MCF 10A (cell line): ENCODE measurements at regions not wholly inside any gene's neighbourhood (a gene's known extent, or its start where the extent isn't known, plus 50 kb on each side); places are given as distances from the start of the nearest gene placed in this dataset.

ENCODE experiments used
- BruUV-seq: library from RNA; stranded (reverse); fragments of 400-500 nt; replicated peaks from 2 replicates; lab custom pipeline; 2021; lab: Mats Ljungman, UMichigan
- CTCF ChIA-PET: fragments of 300-600 bp; sonication (Branson Sonifier 250); formaldehyde crosslinking; extraction: SDS; loops from one replicate; lab custom pipeline; 2021; ENCODE audit warnings: antibody characterized with exemption, inconsistent platforms; lab: Yijun Ruan, JAX
- POLR2A ChIA-PET: fragments of 300-600, 350-650 bp; sonication (Branson Sonifier 250); formaldehyde crosslinking; extraction: SDS; loops from one replicate; lab custom pipeline; 2020; ENCODE audit warnings: antibody characterized with exemption, inconsistent platforms; lab: Yijun Ruan, JAX
- DNase-seq: peaks from one replicate; pipeline ENCODE4 v3.0.0-alpha.2; 2018; ENCODE audit not compliant: unreplicated experiment
- H3K27ac Mint-ChIP-seq: one replicate; pipeline ENCODE4 v1.8.0; 2022; ENCODE audit warnings: mild to moderate bottlenecking, low read depth, mixed read lengths; ENCODE audit not compliant: unreplicated experiment
- H3K27me3 Mint-ChIP-seq: one replicate; pipeline ENCODE4 v1.8.0; 2022; ENCODE audit warnings: mixed read lengths; ENCODE audit not compliant: insufficient read depth, unreplicated experiment
- H3K36me3 Mint-ChIP-seq: one replicate; pipeline ENCODE4 v1.8.0; 2022; ENCODE audit warnings: mild to moderate bottlenecking, moderate library complexity, mixed read lengths; ENCODE audit not compliant: insufficient read depth, unreplicated experiment
- H3K4me1 Mint-ChIP-seq: one replicate; pipeline ENCODE4 v1.8.0; 2022; ENCODE audit warnings: mixed read lengths; ENCODE audit not compliant: insufficient read depth, unreplicated experiment
- H3K4me3 Mint-ChIP-seq: one replicate; pipeline ENCODE4 v1.8.0; 2022; ENCODE audit warnings: mild to moderate bottlenecking, moderate library complexity, mixed read lengths; ENCODE audit not compliant: unreplicated experiment
- H3K9me3 Mint-ChIP-seq: one replicate; pipeline ENCODE4 v1.8.0; 2022; ENCODE audit warnings: mixed read lengths; ENCODE audit not compliant: unreplicated experiment
- CTCF ChIP-seq: fragments of 200-600 bp; IDR thresholded peaks from one replicate; pipeline ENCODE4 v1.8.0; 2022; ENCODE audit warnings: antibody characterized with exemption, mild to moderate bottlenecking; ENCODE audit not compliant: unreplicated experiment
- intact Hi-C: fragments of 100-400 bp; cut with micrococcal nuclease; formaldehyde crosslinking; loops from 2 replicates; pipeline ENCODE4 v1.14.1; 2022

GRCh38 chr11:101741061-101741460, 157.3 kb upstream of the TRPC6 start:
- TF ChIP-seq CTCF, result no peak
- Mint-ChIP-seq H3K27me3 (no peaks in the 10 kb centered on the region), H3K9me3 (peaks cover 8% of the 10 kb centered on the region), H3K4me3 (no peak overlapping the region), H3K4me1 (peaks cover 10% of the 10 kb centered on the region), H3K36me3 (no peaks in the 10 kb centered on the region), H3K27ac (peak overlapping the region; percentile 61)
- CTCF ChIA-PET, result interaction anchor here (0.6 to 3.5 kb wide), 3 partner anchors 9 to 285 kb away, joined by 3 to 13 read pairs (median 5); no protein-coding TSS in a partner anchor
- POLR2A ChIA-PET, result interaction anchor here (0.8 to 1.1 kb wide), 2 partner anchors 19 to 515 kb away, joined by 3 to 4 read pairs; no protein-coding TSS in a partner anchor
- intact Hi-C loops, result no loop called here
- no TSS peak for BruUV-seq
- no peak for DNase-seq

GRCh38 chr11:101738452-101738851, 154.6 kb upstream of the TRPC6 start:
- H3K27me3 Mint-ChIP-seq, result no peaks in the 10 kb centered on the region
- ChIA-PET POLR2A (interaction anchor here (1.1 kb wide), 1 partner anchor 17 kb away, joined by 4 read pairs; no protein-coding TSS in a partner anchor), CTCF (interaction anchor here (0.7 to 3.5 kb wide), 3 partner anchors 10 to 141 kb away, joined by 3 to 13 read pairs (median 4); no protein-coding TSS in a partner anchor)
- BruUV-seq, result no TSS peak
- no peak for TF ChIP-seq CTCF
- no peaks in the 10 kb centered on the region for H3K36me3 Mint-ChIP-seq
- no peak overlapping the region for H3K27ac Mint-ChIP-seq
- H3K9me3 Mint-ChIP-seq, result peaks cover 8% of the 10 kb centered on the region
- no peak overlapping the region for H3K4me3 Mint-ChIP-seq
- peaks cover 10% of the 10 kb centered on the region for H3K4me1 Mint-ChIP-seq
- no peak for DNase-seq
- intact Hi-C loops, result no loop called here

GRCh38 chr11:101729406-101730078, 145.7 kb upstream of the TRPC6 start:
- Mint-ChIP-seq H3K4me3 (no peak overlapping the region), H3K27me3 (no peaks in the 10 kb centered on the region), H3K27ac (no peak overlapping the region), H3K36me3 (no peaks in the 10 kb centered on the region), H3K9me3 (no peaks in the 10 kb centered on the region), H3K4me1 (no peaks in the 10 kb centered on the region)
- BruUV-seq, result no TSS peak
- POLR2A ChIA-PET, result no interaction called here
- no peak for TF ChIP-seq CTCF
- intact Hi-C loops, result no loop called here
- CTCF ChIA-PET, result interaction anchor here (1.2 to 2.2 kb wide), 2 partner anchors 10 to 30 kb away, joined by 3 to 13 read pairs; no protein-coding TSS in a partner anchor
- no peak for DNase-seq

- H3K36me3 Mint-ChIP-seq, result no peaks in the 10 kb centered on the region
- no peaks in the 10 kb centered on the region for H3K27me3 Mint-ChIP-seq
- H3K27ac Mint-ChIP-seq, result peak overlapping the region; percentile 57
- ChIA-PET POLR2A (interaction anchor here (1.0 kb wide), 1 partner anchor 21 kb away, joined by 5 read pairs; no protein-coding TSS in a partner anchor), CTCF (no interaction called here)
- no TSS peak for BruUV-seq
- H3K9me3 Mint-ChIP-seq, result no peaks in the 10 kb centered on the region
- no peaks in the 10 kb centered on the region for H3K4me1 Mint-ChIP-seq
- intact Hi-C loops, result no loop called here
- DNase-seq, result no peak
- no peak overlapping the region for H3K4me3 Mint-ChIP-seq
- TF ChIP-seq CTCF, result no peak
Measured at GRCh38 chr11:101727451-101727850, 143.6 kb upstream of the TRPC6 start.
